ENCODE measurements at regions not wholly inside any gene's neighbourhood (a gene's known extent, or its start where the extent isn't known, plus 50 kb on each side); places are given as distances from the start of the nearest gene placed in this dataset.

DNA sequence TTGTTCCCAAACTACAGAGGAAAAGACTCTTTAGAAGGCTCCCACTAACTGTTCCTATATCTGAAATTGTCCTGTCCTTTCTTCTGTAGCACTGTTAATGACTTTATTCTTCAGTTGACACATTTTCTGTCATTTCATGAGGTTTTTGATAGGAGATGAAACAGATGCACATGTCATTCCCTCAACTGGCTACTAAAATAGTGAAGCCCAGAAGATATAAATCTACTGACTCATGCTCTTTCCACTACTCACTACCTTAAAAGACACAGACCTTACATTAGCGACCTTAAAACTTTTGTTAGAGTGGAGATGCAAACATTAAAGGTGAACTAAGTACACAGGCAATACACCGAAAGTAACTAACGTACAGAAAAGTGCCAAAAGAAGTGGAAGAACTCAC is 59.5 kb upstream of the ANKS1B start:
- Histone ChIP-seq H2BK20ac (ENCODE audit: low read length) (no peak overlapping the region), H4K5ac (ENCODE audit: insufficient read length, low read depth, low read length) (no peak overlapping the region), H2BK15ac (ENCODE audit: low read length) (no peak overlapping the region), H3K27ac (ENCODE audit: low read depth, low read length) (no peak overlapping the region), H3K36me3 (ENCODE audit: control insufficient read depth in 2 of 4, insufficient read depth in 4 of 4, low read length in 3 of 4) (peaks cover 0 to 28% (median 5%) of the 10 kb centered on the region in 4 experiments; a peak in 2 of 8 replicates), H3K4ac (replicated peaks; ENCODE audit: insufficient read length, low read depth, low read length) (no peak overlapping the region), H2BK12ac (ENCODE audit: low read depth, low read length) (no peak overlapping the region), H3K9me3 (ENCODE audit: insufficient read depth in 2 of 2, low read depth in 1 of 2, low read length in 1 of 2) (no peaks in the 10 kb centered on the region), H3K4me2 (ENCODE audit: insufficient read depth in 1 of 2, low read depth in 2 of 2, low read length in 2 of 2) (no peak overlapping the region), H3K23me2 (ENCODE audit: low read depth, low read length) (no peaks in the 10 kb centered on the region), H2BK5ac (ENCODE audit: low read depth, low read length) (no peak overlapping the region), H4K20me1 (replicated peaks in 1 of 2; ENCODE audit: control insufficient read depth in 1 of 2, insufficient read depth in 2 of 2, low read length in 2 of 2) (peaks cover 0 to 1% of the 10 kb centered on the region in 2 experiments), H3K27me3 (replicated peaks in 1 of 4; ENCODE audit: control insufficient read depth in 3 of 4, extremely low read depth in 1 of 4, insufficient read depth in 3 of 4, low read length in 3 of 4) (no peaks in the 10 kb centered on the region), H3K23ac (ENCODE audit: insufficient read length) (no peak overlapping the region), H2AK5ac (ENCODE audit: low read depth, low read length) (no peak overlapping the region), H3K9ac (replicated peaks in 1 of 4; ENCODE audit: extremely low read depth in 1 of 4, low read depth in 3 of 4, low read length in 3 of 4) (no peak overlapping the region), H3K4me1 (replicated peaks in 1 of 4; ENCODE audit: control insufficient read depth in 3 of 4, insufficient read depth in 4 of 4, low read length in 3 of 4) (no peaks in the 10 kb centered on the region), H3K14ac (ENCODE audit: insufficient read length) (no peak overlapping the region), H2AFZ (ENCODE audit: low read length) (no peak overlapping the region), H4K8ac (ENCODE audit: extremely low read depth, insufficient read depth, low read length) (no peak overlapping the region), H3K18ac (ENCODE audit: extremely low read depth, low read length) (no peak overlapping the region), H3K56ac (replicated peaks; ENCODE audit: insufficient read length, low read depth, low read length) (no peak overlapping the region), H4K91ac (replicated peaks; ENCODE audit: insufficient read length, low read length) (no peak overlapping the region), H3K4me3 (ENCODE audit: extremely low read depth in 1 of 4, insufficient read depth in 2 of 4, low read depth in 3 of 4, low read length in 4 of 4) (no peak overlapping the region), H3K79me2 (ENCODE audit: control insufficient read depth in 1 of 2, insufficient read depth in 2 of 2, low read length in 2 of 2) (no peaks in the 10 kb centered on the region), H3K79me1 (ENCODE audit: low read depth, low read length) (no peaks in the 10 kb centered on the region), H2BK120ac (replicated peaks; ENCODE audit: low read depth, low read length) (no peak overlapping the region)
- 95% methylated on average over 3 of the region's 3 CpGs; no CpG with 5 or more reads in 1 of the 2 experiments for WGBS, 2 experiments (ENCODE audit: extremely low coverage in 1 of 2, insufficient coverage in 1 of 2, insufficient read length in 1 of 2, insufficient replicate concordance in 2 of 2, low coverage in 1 of 2, low lambda C conversion rate in 2 of 2, missing lambda C conversion rate in 1 of 2)
- ChIA-PET POLR2A (ENCODE audit: partially characterized antibody) (no interaction called here), CTCF (ENCODE audit: partially characterized antibody) (interaction anchor here (0.9 kb wide), 1 partner anchor 31 kb away, joined by 3 read pairs; no protein-coding TSS in a partner anchor)
- DNase-seq (ENCODE audit: low read depth in 1 of 2, low spot score in 2 of 2) = no peak
- FAIRE-seq = no peak
- TF ChIP-seq BRCA1 (IDR thresholded peaks at IDR 0.05; ENCODE audit: low read depth, low read length) (no peak), SP1 (IDR thresholded peaks at IDR 0.05; ENCODE audit: low read depth, low read length) (no peak), GABPA (IDR thresholded peaks at IDR 0.05; ENCODE audit: borderline replicate concordance, insufficient read depth, low read length) (no peak), SIX5 (IDR thresholded peaks at IDR 0.05; ENCODE audit: low read depth, low read length) (no peak), YY1 (IDR thresholded peaks at IDR 0.05; ENCODE audit: low read depth, low read length) (no peak), EGR1 (IDR thresholded peaks at IDR 0.05; ENCODE audit: borderline replicate concordance, low read depth, low read length) (no peak), BCL11A (IDR thresholded peaks at IDR 0.05; ENCODE audit: low read depth in 2 of 2, low read length in 2 of 2) (no peak)
- TF ChIP-seq, protein P1, sequence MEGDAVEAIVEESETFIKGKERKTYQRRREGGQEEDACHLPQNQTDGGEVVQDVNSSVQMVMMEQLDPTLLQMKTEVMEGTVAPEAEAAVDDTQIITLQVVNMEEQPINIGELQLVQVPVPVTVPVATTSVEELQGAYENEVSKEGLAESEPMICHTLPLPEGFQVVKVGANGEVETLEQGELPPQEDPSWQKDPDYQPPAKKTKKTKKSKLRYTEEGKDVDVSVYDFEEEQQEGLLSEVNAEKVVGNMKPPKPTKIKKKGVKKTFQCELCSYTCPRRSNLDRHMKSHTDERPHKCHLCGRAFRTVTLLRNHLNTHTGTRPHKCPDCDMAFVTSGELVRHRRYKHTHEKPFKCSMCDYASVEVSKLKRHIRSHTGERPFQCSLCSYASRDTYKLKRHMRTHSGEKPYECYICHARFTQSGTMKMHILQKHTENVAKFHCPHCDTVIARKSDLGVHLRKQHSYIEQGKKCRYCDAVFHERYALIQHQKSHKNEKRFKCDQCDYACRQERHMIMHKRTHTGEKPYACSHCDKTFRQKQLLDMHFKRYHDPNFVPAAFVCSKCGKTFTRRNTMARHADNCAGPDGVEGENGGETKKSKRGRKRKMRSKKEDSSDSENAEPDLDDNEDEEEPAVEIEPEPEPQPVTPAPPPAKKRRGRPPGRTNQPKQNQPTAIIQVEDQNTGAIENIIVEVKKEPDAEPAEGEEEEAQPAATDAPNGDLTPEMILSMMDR (IDR thresholded peaks at IDR 0.05; ENCODE audit: control extremely low read depth in 1 of 3, insufficient read depth in 1 of 3, low read depth in 1 of 3, low read length in 3 of 3) = no peak
